OCI-LY3 (cell line): ENCODE measurements at regions not wholly inside any gene's neighbourhood (a gene's known extent, or its start where the extent isn't known, plus 50 kb on each side); places are given as distances from the start of the nearest gene placed in this dataset.

Experiments
- H2AFZ ChIP-seq: fragments of 200-600, 300-600 bp; shearing (Covaris generic); 2 replicates; pipeline ENCODE4 v1.6.0; 2014; ENCODE audit warnings: antibody characterized with exemption, low read depth, low read length
- H3K27ac ChIP-seq: fragments of 200-600, 300-600 bp; sonication (generic); 2 replicates; pipeline ENCODE4 v1.5.1; 2014; ENCODE audit warnings: mild to moderate bottlenecking, low read length, moderate library complexity, mixed read lengths
- H3K27me3 ChIP-seq: fragments of 200-600, 300-600 bp; sonication (generic); 2 replicates; pipeline ENCODE4 v1.6.1; 2014; ENCODE audit warnings: low read depth, low read length, mixed read lengths
- H3K36me3 ChIP-seq: fragments of 200-600, 300-600 bp; sonication (generic); replicated peaks from 2 replicates; pipeline ENCODE3; 2014; ENCODE audit warnings: low read depth, low read length, mixed read lengths
- H3K4me1 ChIP-seq: fragments of 300-600, 200-600 bp; sonication (generic); 2 replicates; pipeline ENCODE4 v1.6.1; 2014; ENCODE audit warnings: low read length, mixed read lengths
- H3K4me2 ChIP-seq: fragments of 200-600, 300-600 bp; sonication (generic); 2 replicates; pipeline ENCODE4 v1.6.1; 2014; ENCODE audit warnings: low read length, mixed read lengths
- H3K4me3 ChIP-seq: fragments of 300-600, 200-600 bp; sonication (generic); 2 replicates; pipeline ENCODE4 v1.5.1; 2014; ENCODE audit warnings: antibody characterized with exemption, mild to moderate bottlenecking, low read length, moderate library complexity
- H3K79me2 ChIP-seq: fragments of 300-600, 200-600 bp; shearing (Covaris generic); 2 replicates; pipeline ENCODE4 v1.6.1; 2014; ENCODE audit warnings: mild to moderate bottlenecking, low read length, mixed read lengths
- H3K9ac ChIP-seq: fragments of 300-600, 200-600 bp; shearing (Covaris generic); 2 replicates; pipeline ENCODE4 v1.6.0; 2014; ENCODE audit warnings: mild to moderate bottlenecking, low read length, moderate library complexity
- H3K9me3 ChIP-seq: fragments of 200-600, 300-600 bp; shearing (Covaris generic); 2 replicates; pipeline ENCODE4 v1.6.1; 2014; ENCODE audit warnings: low read length, mixed read lengths; ENCODE audit not compliant: insufficient read depth
- H4K20me1 ChIP-seq: fragments of 200-600, 300-600 bp; sonication (generic); 2 replicates; pipeline ENCODE4 v1.6.1; 2016; ENCODE audit warnings: low read length, mixed read lengths; ENCODE audit not compliant: insufficient read depth
- CTCF ChIP-seq: fragments of 200-600, 300-600 bp; sonication (generic); IDR thresholded peaks from 2 replicates; pipeline ENCODE4 v1.5.1; 2014; ENCODE audit warnings: antibody characterized with exemption, low read length, low read depth
- EZH2phosphoT487 ChIP-seq: fragments of 200-600 bp; shearing (Covaris generic); IDR thresholded peaks from 2 replicates; pipeline ENCODE4 v1.6.1; 2018; ENCODE audit warnings: antibody characterized with exemption, mixed run types, low read depth

- TF ChIP-seq EZH2phosphoT487 (no peak), CTCF (no peak)
- peak overlapping the region; percentile 27; the same call in 1 of the 2 replicates for H3K4me2 ChIP-seq
These were observed 221.5 kb upstream of the ACVR2A start for GRCh38 chr2:147623328-147623727.

DNA sequence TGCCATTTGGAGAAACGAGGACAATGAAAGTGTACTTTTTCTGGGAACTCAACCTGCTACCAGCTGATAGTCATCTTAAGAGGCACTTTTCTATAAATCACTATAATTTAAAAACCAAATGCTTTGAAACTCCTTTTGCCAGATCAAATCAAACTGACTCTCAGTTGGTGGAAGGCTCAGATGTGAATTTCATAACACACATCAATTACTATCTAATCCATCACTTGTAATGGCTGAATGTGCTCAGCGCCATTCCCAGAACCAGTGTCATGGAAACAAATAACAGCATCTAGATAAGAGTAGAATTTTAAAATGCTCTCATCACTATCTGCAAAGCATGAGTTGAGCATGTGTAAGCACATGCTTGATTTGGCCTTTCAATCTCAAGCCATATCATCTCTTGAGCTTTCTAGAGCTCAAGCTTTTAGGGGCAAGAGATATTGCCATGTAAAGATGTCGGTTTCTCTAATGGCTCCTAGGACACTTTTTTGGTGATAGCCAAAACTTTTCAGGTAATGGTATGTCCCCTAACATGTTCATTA lies 223.1 kb upstream of the ACVR2A start:
- H3K4me3 ChIP-seq, result no peak overlapping the region
- H3K27ac ChIP-seq, result no peak overlapping the region
- no peaks in the 10 kb centered on the region for H3K27me3 ChIP-seq
- H3K4me2 ChIP-seq, result no peak overlapping the region
- peaks cover 13% of the 10 kb centered on the region for H3K4me1 ChIP-seq
- no peak for TF ChIP-seq CTCF
- no peak for TF ChIP-seq EZH2phosphoT487
- H2AFZ ChIP-seq, result no peak overlapping the region
- no peaks in the 10 kb centered on the region for H4K20me1 ChIP-seq
- H3K9me3 ChIP-seq, result no peaks in the 10 kb centered on the region
- H3K9ac ChIP-seq, result no peak overlapping the region
- no peaks in the 10 kb centered on the region for H3K36me3 ChIP-seq
- H3K79me2 ChIP-seq, result no peaks in the 10 kb centered on the region

More at GRCh38 chr2:147623328-147623727, 221.5 kb upstream of the ACVR2A start:
- no peaks in the 10 kb centered on the region for H3K27me3 ChIP-seq
- H2AFZ ChIP-seq, result no peak overlapping the region
- H3K79me2 ChIP-seq, result no peaks in the 10 kb centered on the region
- H3K36me3 ChIP-seq, result no peaks in the 10 kb centered on the region
- no peak overlapping the region for H3K27ac ChIP-seq
- no peaks in the 10 kb centered on the region for H4K20me1 ChIP-seq
- no peak overlapping the region for H3K4me3 ChIP-seq
- H3K4me1 ChIP-seq, result peaks cover 23% of the 10 kb centered on the region
- no peaks in the 10 kb centered on the region for H3K9me3 ChIP-seq
- no peak overlapping the region for H3K9ac ChIP-seq

- Histone ChIP-seq H4K20me1 (no peaks in the 10 kb centered on the region), H3K9ac (no peak overlapping the region), H3K4me1 (peaks cover 13% of the 10 kb centered on the region), H3K27ac (no peak overlapping the region), H3K36me3 (no peaks in the 10 kb centered on the region), H3K4me3 (no peak overlapping the region), H3K27me3 (no peaks in the 10 kb centered on the region), H2AFZ (no peak overlapping the region), H3K4me2 (no peak overlapping the region), H3K9me3 (no peaks in the 10 kb centered on the region), H3K79me2 (no peaks in the 10 kb centered on the region)
- no peak for TF ChIP-seq CTCF
- TF ChIP-seq EZH2phosphoT487, result no peak
These were observed 225.0 kb upstream of the ACVR2A start for GRCh38 chr2:147619808-147620207.

- H3K9me3 ChIP-seq, result no peaks in the 10 kb centered on the region
- H3K4me2 ChIP-seq, result no peak overlapping the region
- H3K27me3 ChIP-seq, result no peaks in the 10 kb centered on the region
- no peaks in the 10 kb centered on the region for H3K36me3 ChIP-seq
- H2AFZ ChIP-seq, result no peak overlapping the region
- no peak for TF ChIP-seq CTCF
- TF ChIP-seq EZH2phosphoT487, result no peak
- no peak overlapping the region for H3K4me3 ChIP-seq
- no peak overlapping the region for H3K9ac ChIP-seq
- no peaks in the 10 kb centered on the region for H3K79me2 ChIP-seq
- no peak overlapping the region for H3K27ac ChIP-seq
- H3K4me1 ChIP-seq, result no peaks in the 10 kb centered on the region
- no peaks in the 10 kb centered on the region for H4K20me1 ChIP-seq
These were observed 229.1 kb upstream of the ACVR2A start for GRCh38 chr2:147615726-147616125.
